Endodermal cell (in vitro differentiated cells): ENCODE measurements at regions not wholly inside any gene's neighbourhood (a gene's known extent, or its start where the extent isn't known, plus 50 kb on each side); places are given as distances from the start of the nearest gene placed in this dataset.

Experiments
- DNase-seq: peaks from one replicate; pipeline ENCODE4 v3.0.0-alpha.2; 2017
- H3K27ac ChIP-seq: 2 replicates; pipeline ENCODE4 v1.5.1; 2013; ENCODE audit warnings: mild to moderate bottlenecking, low read depth, low read length, moderate library complexity
- H3K27me3 ChIP-seq: 2 replicates; pipeline ENCODE4 v1.6.1; 2013; ENCODE audit warnings: mild to moderate bottlenecking, low read length, moderate library complexity; ENCODE audit not compliant: insufficient read depth, control insufficient read depth, poor library complexity, severe bottlenecking
- H3K36me3 ChIP-seq: 2 replicates; pipeline ENCODE4 v1.7.0; 2013; ENCODE audit warnings: mild to moderate bottlenecking, low read length, moderate library complexity; ENCODE audit not compliant: control insufficient read depth, insufficient read depth
- H3K4me1 ChIP-seq: one replicate; pipeline ENCODE4 v1.7.0; 2013; ENCODE audit warnings: low read length; ENCODE audit not compliant: control insufficient read depth, insufficient read depth
- H3K4me3 ChIP-seq: 2 replicates; pipeline ENCODE4 v1.5.1; 2013; ENCODE audit warnings: mild to moderate bottlenecking, low read length, moderate library complexity
- H3K9ac ChIP-seq: 2 replicates; pipeline ENCODE4 v1.6.1; 2013; ENCODE audit warnings: mild to moderate bottlenecking, low read length, moderate library complexity; ENCODE audit not compliant: poor library complexity, severe bottlenecking; ENCODE audit errors: extremely low read depth
- H3K9me3 ChIP-seq: 2 replicates; pipeline ENCODE4 v1.6.1; 2013; ENCODE audit warnings: mild to moderate bottlenecking, low read length, moderate library complexity; ENCODE audit not compliant: control insufficient read depth
- H3K27ac Mint-ChIP-seq: 2 replicates; pipeline ENCODE4 v1.8.0; 2020; ENCODE audit warnings: mixed read lengths
- H3K27me3 Mint-ChIP-seq: 2 replicates; pipeline ENCODE4 v1.8.0; 2021; ENCODE audit warnings: mild to moderate bottlenecking, mixed read lengths; ENCODE audit not compliant: insufficient read depth
- H3K36me3 Mint-ChIP-seq: 2 replicates; pipeline ENCODE4 v1.8.0; 2020; ENCODE audit warnings: low read depth, mixed read lengths
- H3K4me1 Mint-ChIP-seq: 2 replicates; pipeline ENCODE4 v1.8.0; 2020; ENCODE audit warnings: mixed read lengths
- H3K4me3 Mint-ChIP-seq: 2 replicates; pipeline ENCODE4 v1.8.0; 2020; ENCODE audit warnings: mild to moderate bottlenecking, moderate library complexity, mixed read lengths
- H3K9me3 Mint-ChIP-seq: 2 replicates; pipeline ENCODE4 v1.8.0; 2020; ENCODE audit warnings: mild to moderate bottlenecking, mixed read lengths
- CTCF ChIP-seq: fragments of 200-600 bp; sonication (generic); conservative IDR thresholded peaks from 2 replicates; pipeline ENCODE4 v1.5.0; 2021; ENCODE audit warnings: antibody characterized with exemption, mild to moderate bottlenecking
- WGBS, 2 experiments: methylation state at CpG; one replicate each; pipeline versions ENCODE4 v1.1.5 to v1.1.7; 2013; ENCODE audit warnings: missing lambda C conversion rate in 2 of 2, mixed read lengths in 1 of 2; ENCODE audit not compliant: insufficient coverage in 1 of 2, insufficient read length in 1 of 2; 5-methylcytosine and 5-hydroxymethylcytosine counted together

- WGBS, 2 experiments, result 91 to 93% methylated on average over 2 to 6 of the region's 6 CpGs
- no peak overlapping the region for H3K27ac Mint-ChIP-seq
- no peak for TF ChIP-seq CTCF
- no peaks in the 10 kb centered on the region for H3K9me3 Mint-ChIP-seq
- Histone ChIP-seq H3K4me3 (no peak overlapping the region), H3K27ac (no peak overlapping the region), H3K27me3 (no peaks in the 10 kb centered on the region), H3K9me3 (no peaks in the 10 kb centered on the region), H3K4me1 (no peaks in the 10 kb centered on the region), H3K9ac (no peak overlapping the region), H3K36me3 (no peaks in the 10 kb centered on the region)
- no peak overlapping the region for H3K4me3 Mint-ChIP-seq
- H3K4me1 Mint-ChIP-seq, result peaks cover 4% of the 10 kb centered on the region
- H3K27me3 Mint-ChIP-seq, result no peaks in the 10 kb centered on the region
- DNase-seq, result no peak
- no peaks in the 10 kb centered on the region for H3K36me3 Mint-ChIP-seq
These were observed 415.4 kb upstream of the AUTS2 start for GRCh38 chr7:69182596-69183467.

GRCh38 chr7:69184339-69184738 lies 413.9 kb upstream of the AUTS2 start:
- Mint-ChIP-seq H3K36me3 (no peaks in the 10 kb centered on the region), H3K4me3 (no peak overlapping the region), H3K4me1 (peaks cover 4% of the 10 kb centered on the region), H3K27me3 (no peaks in the 10 kb centered on the region), H3K27ac (no peak overlapping the region), H3K9me3 (no peaks in the 10 kb centered on the region)
- Histone ChIP-seq H3K9me3 (no peaks in the 10 kb centered on the region), H3K4me1 (no peaks in the 10 kb centered on the region), H3K9ac (no peak overlapping the region), H3K27ac (no peak overlapping the region), H3K27me3 (no peaks in the 10 kb centered on the region), H3K36me3 (no peaks in the 10 kb centered on the region), H3K4me3 (no peak overlapping the region)
- DNase-seq, result no peak
- 79 to 89% methylated on average over 3 to 5 of the region's 5 CpGs for WGBS, 2 experiments
- TF ChIP-seq CTCF, result no peak

GRCh38 chr7:69185170-69185569 lies 413.1 kb upstream of the AUTS2 start:
- 96% methylated on average over 5 of the region's 5 CpGs for WGBS, 2 experiments
- no peak for TF ChIP-seq CTCF
- H3K9me3 ChIP-seq, result no peaks in the 10 kb centered on the region
- peaks cover 4% of the 10 kb centered on the region for H3K4me1 Mint-ChIP-seq
- no peak overlapping the region for H3K27ac ChIP-seq
- DNase-seq, result no peak
- H3K27me3 Mint-ChIP-seq, result no peaks in the 10 kb centered on the region
- no peaks in the 10 kb centered on the region for H3K27me3 ChIP-seq
- H3K9me3 Mint-ChIP-seq, result no peaks in the 10 kb centered on the region
- no peak overlapping the region for H3K9ac ChIP-seq
- no peaks in the 10 kb centered on the region for H3K4me1 ChIP-seq
- no peak overlapping the region for H3K4me3 Mint-ChIP-seq
- H3K36me3 ChIP-seq, result no peaks in the 10 kb centered on the region
- H3K27ac Mint-ChIP-seq, result no peak overlapping the region
- H3K4me3 ChIP-seq, result no peak overlapping the region
- no peaks in the 10 kb centered on the region for H3K36me3 Mint-ChIP-seq
